Stomach (tissue), 4 donors: ENCODE measurements at regions not wholly inside any gene's neighbourhood (a gene's known extent, or its start where the extent isn't known, plus 50 kb on each side); places are given as distances from the start of the nearest gene placed in this dataset.

Experiments
- POLR2A ChIP-seq, 4 donors: fragments of 450-650 bp; IDR thresholded peaks; one replicate each; pipeline ENCODE4 v1.6.1; 2016; ENCODE audit warnings: antibody characterized with exemption in 4 of 4, control low read depth in 2 of 4, mild to moderate bottlenecking in 1 of 4, moderate library complexity in 1 of 4
- TF ChIP-seq, protein P1 (sequence below), 7 experiments: fragments of 450-650 bp in 4 of 7; fragments of 200-600 bp in 3 of 7; sonication (generic) in 3 of 7; IDR thresholded peaks; one replicate each; pipeline ENCODE4 v1.5.1; 2016 to 2019; ENCODE audit warnings: antibody characterized with exemption in 7 of 7, control low read depth in 2 of 7, mild to moderate bottlenecking in 1 of 7

DNA sequence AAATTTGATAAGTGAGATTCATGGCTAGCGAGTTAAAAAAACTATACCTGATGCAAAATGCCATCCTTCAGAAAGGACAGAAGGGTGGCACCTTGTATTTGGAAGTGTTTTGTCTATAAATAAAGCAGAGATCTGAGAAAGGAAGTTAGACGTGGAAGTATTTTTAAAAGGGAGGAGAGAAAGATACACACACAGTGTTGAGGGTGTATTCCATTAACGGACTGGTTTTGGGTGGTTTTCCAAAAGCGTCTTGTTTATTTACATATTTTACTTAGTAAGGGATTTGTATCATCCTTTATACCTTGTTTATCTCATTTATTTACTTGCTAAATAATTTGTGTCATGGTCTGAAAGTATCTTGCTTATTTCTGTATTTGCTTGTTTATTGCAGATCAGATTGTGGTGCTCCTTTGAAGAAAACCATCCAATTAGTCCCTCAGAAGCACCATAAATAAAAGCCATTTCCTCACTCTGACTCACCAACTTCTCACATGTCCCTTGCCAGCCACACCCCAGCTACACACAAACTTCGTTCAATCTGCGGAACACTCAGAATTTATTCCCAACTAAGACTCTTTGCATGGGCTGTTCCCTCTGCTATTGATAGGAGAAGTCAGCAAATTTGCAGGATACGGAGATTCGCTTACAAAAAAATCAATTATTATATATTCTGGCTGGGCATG lies 90.8 kb downstream of the FAM124B start:
- no peak for TF ChIP-seq POLR2A (IDR thresholded peaks at IDR 0.05)
- TF ChIP-seq, protein P1, sequence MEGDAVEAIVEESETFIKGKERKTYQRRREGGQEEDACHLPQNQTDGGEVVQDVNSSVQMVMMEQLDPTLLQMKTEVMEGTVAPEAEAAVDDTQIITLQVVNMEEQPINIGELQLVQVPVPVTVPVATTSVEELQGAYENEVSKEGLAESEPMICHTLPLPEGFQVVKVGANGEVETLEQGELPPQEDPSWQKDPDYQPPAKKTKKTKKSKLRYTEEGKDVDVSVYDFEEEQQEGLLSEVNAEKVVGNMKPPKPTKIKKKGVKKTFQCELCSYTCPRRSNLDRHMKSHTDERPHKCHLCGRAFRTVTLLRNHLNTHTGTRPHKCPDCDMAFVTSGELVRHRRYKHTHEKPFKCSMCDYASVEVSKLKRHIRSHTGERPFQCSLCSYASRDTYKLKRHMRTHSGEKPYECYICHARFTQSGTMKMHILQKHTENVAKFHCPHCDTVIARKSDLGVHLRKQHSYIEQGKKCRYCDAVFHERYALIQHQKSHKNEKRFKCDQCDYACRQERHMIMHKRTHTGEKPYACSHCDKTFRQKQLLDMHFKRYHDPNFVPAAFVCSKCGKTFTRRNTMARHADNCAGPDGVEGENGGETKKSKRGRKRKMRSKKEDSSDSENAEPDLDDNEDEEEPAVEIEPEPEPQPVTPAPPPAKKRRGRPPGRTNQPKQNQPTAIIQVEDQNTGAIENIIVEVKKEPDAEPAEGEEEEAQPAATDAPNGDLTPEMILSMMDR (IDR thresholded peaks at IDR 0.05), result no peak
